PC-9 (cell line): ENCODE measurements at regions not wholly inside any gene's neighbourhood (a gene's known extent, or its start where the extent isn't known, plus 50 kb on each side); places are given as distances from the start of the nearest gene placed in this dataset.

Experiments
- EZH2 ChIP-seq: fragments of 200-600 bp; sonication (generic); IDR thresholded peaks from 2 replicates; pipeline ENCODE4 v1.8.0; 2017; ENCODE audit warnings: antibody characterized with exemption, low read depth
- TF ChIP-seq, protein P1 (sequence below): fragments of 200-600 bp; sonication (generic); conservative IDR thresholded peaks from 2 replicates; pipeline ENCODE4 v1.6.1; 2017; ENCODE audit warnings: mixed run types, antibody characterized with exemption, mild to moderate bottlenecking, moderate library complexity

- TF ChIP-seq, protein P1, sequence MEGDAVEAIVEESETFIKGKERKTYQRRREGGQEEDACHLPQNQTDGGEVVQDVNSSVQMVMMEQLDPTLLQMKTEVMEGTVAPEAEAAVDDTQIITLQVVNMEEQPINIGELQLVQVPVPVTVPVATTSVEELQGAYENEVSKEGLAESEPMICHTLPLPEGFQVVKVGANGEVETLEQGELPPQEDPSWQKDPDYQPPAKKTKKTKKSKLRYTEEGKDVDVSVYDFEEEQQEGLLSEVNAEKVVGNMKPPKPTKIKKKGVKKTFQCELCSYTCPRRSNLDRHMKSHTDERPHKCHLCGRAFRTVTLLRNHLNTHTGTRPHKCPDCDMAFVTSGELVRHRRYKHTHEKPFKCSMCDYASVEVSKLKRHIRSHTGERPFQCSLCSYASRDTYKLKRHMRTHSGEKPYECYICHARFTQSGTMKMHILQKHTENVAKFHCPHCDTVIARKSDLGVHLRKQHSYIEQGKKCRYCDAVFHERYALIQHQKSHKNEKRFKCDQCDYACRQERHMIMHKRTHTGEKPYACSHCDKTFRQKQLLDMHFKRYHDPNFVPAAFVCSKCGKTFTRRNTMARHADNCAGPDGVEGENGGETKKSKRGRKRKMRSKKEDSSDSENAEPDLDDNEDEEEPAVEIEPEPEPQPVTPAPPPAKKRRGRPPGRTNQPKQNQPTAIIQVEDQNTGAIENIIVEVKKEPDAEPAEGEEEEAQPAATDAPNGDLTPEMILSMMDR: no peak
- TF ChIP-seq EZH2: no peak
Observed at GRCh38 chr22:25351631-25352293, 132.3 kb downstream of the CRYBB2 start.
